ENCODE measurements at regions not wholly inside any gene's neighbourhood (a gene's known extent, or its start where the extent isn't known, plus 50 kb on each side); places are given as distances from the start of the nearest gene placed in this dataset.

GRCh38 chr9:28177925-28178324, 604.6 kb upstream of the C9orf72 start:
- TF ChIP-seq CTCF (optimal IDR thresholded peaks at IDR 0.05 in 1 of 3, IDR thresholded peaks at IDR 0.05 in 1 of 3, conservative IDR thresholded peaks at IDR 0.05 in 1 of 3; ENCODE audit: extremely low read depth in 1 of 3, insufficient read depth in 2 of 3, low read length in 3 of 3) = no peak
- TF ChIP-seq EZH2 (IDR thresholded peaks at IDR 0.05; ENCODE audit: low read length) = no peak

Measured in keratinocyte (primary cell).